Mucosa of rectum (tissue), 2 donors: ENCODE measurements at regions not wholly inside any gene's neighbourhood (a gene's known extent, or its start where the extent isn't known, plus 50 kb on each side); places are given as distances from the start of the nearest gene placed in this dataset.
"Not testable (repeated sequence)": the region's sequence is repeated elsewhere in the genome, so short reads cannot be mapped to it uniquely, and the experiment has no call there.

Source experiments
- H3K27ac ChIP-seq, 2 donors: one replicate each; pipeline ENCODE4 v1.7.0; 2013; ENCODE audit warnings: inconsistent platforms in 2 of 2, low read depth in 2 of 2, low read length in 2 of 2
- H3K27me3 ChIP-seq, 2 donors: one replicate each; pipeline ENCODE4 v1.7.0; 2013; ENCODE audit warnings: low read length in 2 of 2; ENCODE audit not compliant: control insufficient read depth in 2 of 2, insufficient read depth in 2 of 2
- H3K36me3 ChIP-seq, 2 donors: one replicate each; pipeline ENCODE4 v1.7.0; 2013; ENCODE audit warnings: low read length in 2 of 2; ENCODE audit not compliant: control insufficient read depth in 2 of 2, insufficient read depth in 2 of 2
- H3K4me1 ChIP-seq, 2 donors: one replicate each; pipeline ENCODE4 v1.7.0; 2013; ENCODE audit warnings: low read length in 2 of 2, mild to moderate bottlenecking in 1 of 2; ENCODE audit not compliant: control insufficient read depth in 2 of 2, insufficient read depth in 2 of 2
- H3K4me3 ChIP-seq, 2 donors: one replicate each; pipeline ENCODE4 v1.7.0; 2013; ENCODE audit warnings: low read length in 2 of 2
- H3K9ac ChIP-seq, 2 donors: one replicate each; pipeline ENCODE4 v1.7.0; 2013; ENCODE audit warnings: low read length in 2 of 2, low read depth in 1 of 2, mild to moderate bottlenecking in 1 of 2
- H3K9me3 ChIP-seq, 2 donors: one replicate each; pipeline ENCODE4 v1.7.0; 2013; ENCODE audit warnings: low read length in 2 of 2; ENCODE audit not compliant: control insufficient read depth in 2 of 2
- donor health status: healthy.
- donor health status: Normal muscosa, but diverticular disease.

GRCh38 chr13:21314976-21315375 is 138.5 kb downstream of the MRPL57 start:
- H3K36me3 ChIP-seq, H3K27ac ChIP-seq, H3K9ac ChIP-seq, H3K27me3 ChIP-seq, H3K9me3 ChIP-seq, H3K4me1 ChIP-seq, H3K4me3 ChIP-seq: not testable (repeated sequence)

GRCh38 chr13:21316376-21316775 is 139.9 kb downstream of the MRPL57 start:
- H3K27me3 ChIP-seq, result no peaks in the 10 kb centered on the region
- H3K4me3 ChIP-seq, result no peak overlapping the region
- H3K9ac ChIP-seq, result no peak overlapping the region
- no peaks in the 10 kb centered on the region for H3K36me3 ChIP-seq
- H3K27ac ChIP-seq, result no peak overlapping the region
- H3K4me1 ChIP-seq, result no peaks in the 10 kb centered on the region
- no peaks in the 10 kb centered on the region for H3K9me3 ChIP-seq

GRCh38 chr13:21318891-21319532 is 140.1 kb downstream of the ZDHHC20 start:
- Histone ChIP-seq H3K27me3 (no peaks in the 10 kb centered on the region), H3K4me1 (no peaks in the 10 kb centered on the region), H3K4me3 (peak overlapping the region in 1 of 2 donors; percentile 41), H3K9me3 (no peaks in the 10 kb centered on the region), H3K27ac (no peak overlapping the region), H3K9ac (no peak overlapping the region), H3K36me3 (no peaks in the 10 kb centered on the region)

GRCh38 chr13:21319869-21320641 is 139.0 kb downstream of the ZDHHC20 start:
- H3K36me3 ChIP-seq, result no peaks in the 10 kb centered on the region
- H3K4me3 ChIP-seq, result no peak overlapping the region
- no peaks in the 10 kb centered on the region for H3K4me1 ChIP-seq

DNA sequence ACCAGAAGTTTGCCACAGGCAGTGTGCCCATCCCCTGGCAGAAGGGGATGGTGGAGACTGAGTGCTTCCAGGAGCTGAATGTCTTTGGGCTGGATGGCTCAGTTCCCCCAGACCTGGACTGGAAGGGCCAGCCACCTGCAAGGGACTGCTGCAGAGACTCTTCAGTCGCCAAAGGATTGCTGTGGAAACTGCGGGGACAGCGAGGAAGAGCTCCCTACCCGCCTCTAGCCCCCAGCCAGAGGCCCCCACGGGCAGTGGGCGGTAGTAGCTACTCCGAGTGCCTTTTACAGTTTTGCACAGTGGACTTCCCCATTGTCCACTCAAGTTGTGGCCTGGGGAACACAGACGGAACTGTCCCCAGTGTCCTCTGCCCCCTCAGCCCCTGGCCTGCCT is 138.5 kb downstream of the ZDHHC20 start:
- Histone ChIP-seq H3K4me1 (no peaks in the 10 kb centered on the region), H3K27me3 (no peaks in the 10 kb centered on the region), H3K9ac (no peak overlapping the region), H3K4me3 (no peak overlapping the region), H3K9me3 (no peaks in the 10 kb centered on the region), H3K36me3 (no peaks in the 10 kb centered on the region), H3K27ac (no peak overlapping the region)

More at GRCh38 chr13:21319869-21320641, 139.0 kb downstream of the ZDHHC20 start:
- Histone ChIP-seq H3K9ac (no peak overlapping the region), H3K27me3 (no peaks in the 10 kb centered on the region), H3K27ac (no peak overlapping the region), H3K9me3 (no peaks in the 10 kb centered on the region)

GRCh38 chr13:21321269-21321668 is 137.8 kb downstream of the ZDHHC20 start:
- Histone ChIP-seq H3K27me3 (no peaks in the 10 kb centered on the region), H3K36me3 (no peaks in the 10 kb centered on the region)

GRCh38 chr13:21322327-21322965 is 136.7 kb downstream of the ZDHHC20 start:
- H3K9me3 ChIP-seq, result no peaks in the 10 kb centered on the region
- H3K27me3 ChIP-seq, result no peaks in the 10 kb centered on the region
- no peak overlapping the region for H3K27ac ChIP-seq
- H3K4me3 ChIP-seq, result no peak overlapping the region
- no peak overlapping the region for H3K9ac ChIP-seq
- H3K4me1 ChIP-seq, result peaks cover 0 to 2% of the 10 kb centered on the region in 2 donors
- no peaks in the 10 kb centered on the region for H3K36me3 ChIP-seq

More at GRCh38 chr13:21321269-21321668, 137.8 kb downstream of the ZDHHC20 start:
- no peak overlapping the region for H3K27ac ChIP-seq
- no peaks in the 10 kb centered on the region for H3K9me3 ChIP-seq
- peaks cover 0 to 2% of the 10 kb centered on the region in 2 donors for H3K4me1 ChIP-seq
- no peak overlapping the region for H3K4me3 ChIP-seq
- H3K9ac ChIP-seq, result no peak overlapping the region
